Panc1 (cell line): ENCODE measurements at regions not wholly inside any gene's neighbourhood (a gene's known extent, or its start where the extent isn't known, plus 50 kb on each side); places are given as distances from the start of the nearest gene placed in this dataset.

Experiments
- ATAC-seq: fragments of 200-7000 bp; cut with Tn5 transposase; 2 replicates; pipeline ENCODE4 v1.9.1; 2020; ENCODE audit warnings: mild to moderate bottlenecking, moderate library complexity
- BruUV-seq: library from RNA; stranded (reverse); fragments of 400-500 nt; replicated peaks from 2 replicates; lab custom pipeline; 2021; lab: Mats Ljungman, UMichigan
- CTCF ChIA-PET: fragments of 300-600 bp; sonication (Branson Sonifier 250); formaldehyde crosslinking; loops from one replicate; lab custom pipeline; 2022; ENCODE audit warnings: antibody characterized with exemption; lab: Charles Lee
- POLR2A ChIA-PET: fragments of 300-600 bp; sonication (Branson Sonifier 250); formaldehyde crosslinking; loops from one replicate; lab custom pipeline; 2022; ENCODE audit warnings: antibody characterized with exemption; lab: Charles Lee
- DNase-seq: peaks from one replicate; pipeline ENCODE4 v3.0.0-alpha.2; 2010; ENCODE audit warnings: low read depth, low spot score
- H3K27ac ChIP-seq: 2 replicates; pipeline ENCODE4 v1.5.1; 2011; ENCODE audit warnings: mild to moderate bottlenecking, low read length, inconsistent platforms
- H3K27me3 ChIP-seq: fragments of 200-500 bp; sonication (Bioruptor generic); 2 replicates; pipeline ENCODE4 v1.6.0; 2014; ENCODE audit warnings: low read length, inconsistent platforms; ENCODE audit not compliant: control insufficient read depth, insufficient read depth
- H3K36me3 ChIP-seq: fragments of 200-500 bp; sonication (Bioruptor generic); 2 replicates; pipeline ENCODE4 v1.5.1; 2014; ENCODE audit warnings: inconsistent platforms, mild to moderate bottlenecking, low read length, moderate library complexity; ENCODE audit not compliant: control insufficient read depth, insufficient read depth
- H3K4me1 ChIP-seq: 2 replicates; pipeline ENCODE4 v1.5.1; 2011; ENCODE audit warnings: inconsistent platforms, mild to moderate bottlenecking, low read length, moderate library complexity; ENCODE audit not compliant: control insufficient read depth, insufficient read depth
- H3K4me3 ChIP-seq, 2 experiments: 2 replicates each; pipeline ENCODE4 v1.5.1; 2011 to 2012; ENCODE audit warnings: low read depth in 2 of 2, low read length in 2 of 2, mild to moderate bottlenecking in 2 of 2, inconsistent platforms in 1 of 2, moderate library complexity in 1 of 2
- H3K9me3 ChIP-seq: fragments of 200-500 bp; sonication (Bioruptor generic); 2 replicates; pipeline ENCODE4 v1.5.1; 2014; ENCODE audit warnings: low read depth, mild to moderate bottlenecking, inconsistent platforms, low read length, moderate library complexity; ENCODE audit not compliant: control insufficient read depth, insufficient read depth
- CTCF ChIP-seq: fragments of 450-650 bp; IDR thresholded peaks from 2 replicates; pipeline ENCODE4 v1.5.1; 2017; ENCODE audit warnings: mild to moderate bottlenecking
- POLR2AphosphoS5 ChIP-seq: IDR thresholded peaks from 2 replicates; pipeline ENCODE4 v1.6.1; 2012; ENCODE audit warnings: mild to moderate bottlenecking, low read depth, low read length, moderate library complexity
- SIN3A ChIP-seq: IDR thresholded peaks from 2 replicates; pipeline ENCODE4 v1.6.1; 2012; ENCODE audit warnings: low read depth, mild to moderate bottlenecking, low read length, moderate library complexity, borderline replicate concordance; ENCODE audit not compliant: insufficient read depth
- TCF7L2 ChIP-seq: IDR thresholded peaks from 2 replicates; pipeline ENCODE4 v1.6.1; 2011; ENCODE audit warnings: mild to moderate bottlenecking, low read depth, low read length, inconsistent platforms
- in situ Hi-C: cut with HindIII; loops from 2 replicates; pipeline ENCODE4 v1.10.0; 2016; ENCODE audit warnings: low sequenced_read_pairs, low pct_unique_long_range_greater_than_20kb
- intact Hi-C: fragments of 100-400 bp; cut with micrococcal nuclease; formaldehyde crosslinking; loops from one replicate; pipeline ENCODE4 v1.10.0; 2022; ENCODE audit not compliant: unreplicated experiment
- TF ChIP-seq, protein P1 (sequence below), 2 experiments: IDR thresholded peaks; 2 replicates each; pipeline ENCODE4 v1.6.1; 2011 to 2012; ENCODE audit warnings: low read depth in 2 of 2, control low read depth in 1 of 2, low read length in 1 of 2, mild to moderate bottlenecking in 1 of 2, moderate library complexity in 1 of 2; ENCODE audit not compliant: insufficient read depth in 1 of 2

GRCh38 chr3:144930431-144930830, 958.8 kb downstream of the DIPK2A start:
- Histone ChIP-seq H3K4me1 (no peaks in the 10 kb centered on the region), H3K36me3 (no peaks in the 10 kb centered on the region), H3K27ac (no peak overlapping the region), H3K27me3 (no peaks in the 10 kb centered on the region), H3K4me3 (no peak overlapping the region), H3K9me3 (no peaks in the 10 kb centered on the region)
- TF ChIP-seq, protein P1, sequence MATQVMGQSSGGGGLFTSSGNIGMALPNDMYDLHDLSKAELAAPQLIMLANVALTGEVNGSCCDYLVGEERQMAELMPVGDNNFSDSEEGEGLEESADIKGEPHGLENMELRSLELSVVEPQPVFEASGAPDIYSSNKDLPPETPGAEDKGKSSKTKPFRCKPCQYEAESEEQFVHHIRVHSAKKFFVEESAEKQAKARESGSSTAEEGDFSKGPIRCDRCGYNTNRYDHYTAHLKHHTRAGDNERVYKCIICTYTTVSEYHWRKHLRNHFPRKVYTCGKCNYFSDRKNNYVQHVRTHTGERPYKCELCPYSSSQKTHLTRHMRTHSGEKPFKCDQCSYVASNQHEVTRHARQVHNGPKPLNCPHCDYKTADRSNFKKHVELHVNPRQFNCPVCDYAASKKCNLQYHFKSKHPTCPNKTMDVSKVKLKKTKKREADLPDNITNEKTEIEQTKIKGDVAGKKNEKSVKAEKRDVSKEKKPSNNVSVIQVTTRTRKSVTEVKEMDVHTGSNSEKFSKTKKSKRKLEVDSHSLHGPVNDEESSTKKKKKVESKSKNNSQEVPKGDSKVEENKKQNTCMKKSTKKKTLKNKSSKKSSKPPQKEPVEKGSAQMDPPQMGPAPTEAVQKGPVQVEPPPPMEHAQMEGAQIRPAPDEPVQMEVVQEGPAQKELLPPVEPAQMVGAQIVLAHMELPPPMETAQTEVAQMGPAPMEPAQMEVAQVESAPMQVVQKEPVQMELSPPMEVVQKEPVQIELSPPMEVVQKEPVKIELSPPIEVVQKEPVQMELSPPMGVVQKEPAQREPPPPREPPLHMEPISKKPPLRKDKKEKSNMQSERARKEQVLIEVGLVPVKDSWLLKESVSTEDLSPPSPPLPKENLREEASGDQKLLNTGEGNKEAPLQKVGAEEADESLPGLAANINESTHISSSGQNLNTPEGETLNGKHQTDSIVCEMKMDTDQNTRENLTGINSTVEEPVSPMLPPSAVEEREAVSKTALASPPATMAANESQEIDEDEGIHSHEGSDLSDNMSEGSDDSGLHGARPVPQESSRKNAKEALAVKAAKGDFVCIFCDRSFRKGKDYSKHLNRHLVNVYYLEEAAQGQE (IDR thresholded peaks at IDR 0.05; ENCODE audit: insufficient read depth in 1 of 2, low read depth in 2 of 2, low read length in 1 of 2): no peak
- no peak for TF ChIP-seq SIN3A
- no peak for TF ChIP-seq CTCF
- no peak for TF ChIP-seq POLR2AphosphoS5
- no peak for TF ChIP-seq TCF7L2
- ATAC-seq (no peak), DNase-seq (no peak)
- intact Hi-C loops (no loop called here), in situ Hi-C loops (no loop called here)
- no TSS peak for BruUV-seq
- ChIA-PET POLR2A (no interaction called here), CTCF (no interaction called here)

GRCh38 chr3:144931590-144931989, 960.0 kb downstream of the DIPK2A start:
- no peak for DNase-seq
- CTCF ChIA-PET: no interaction called here
- Histone ChIP-seq H3K9me3 (no peaks in the 10 kb centered on the region), H3K27me3 (no peaks in the 10 kb centered on the region), H3K36me3 (no peaks in the 10 kb centered on the region), H3K27ac (no peak overlapping the region), H3K4me1 (no peaks in the 10 kb centered on the region), H3K4me3 (no peak overlapping the region)
- no peak for ATAC-seq
- intact Hi-C loops (no loop called here), in situ Hi-C loops (no loop called here)
- POLR2A ChIA-PET: no interaction called here
- TF ChIP-seq TCF7L2: no peak
- no peak for TF ChIP-seq POLR2AphosphoS5
- TF ChIP-seq, protein P1 (IDR thresholded peaks at IDR 0.05; ENCODE audit: insufficient read depth in 1 of 2, low read depth in 2 of 2, low read length in 1 of 2): no peak
- no peak for TF ChIP-seq SIN3A
- no peak for TF ChIP-seq CTCF
- no TSS peak for BruUV-seq
